ENCODE measurements at regions not wholly inside any gene's neighbourhood (a gene's known extent, or its start where the extent isn't known, plus 50 kb on each side); places are given as distances from the start of the nearest gene placed in this dataset.
"Not testable (repeated sequence)": the region's sequence is repeated elsewhere in the genome, so short reads cannot be mapped to it uniquely, and the experiment has no call there.

- intact Hi-C loops (cut with DNase I) = no loop called here
- no peak overlapping the region for H3K27ac ChIP-seq
- no peaks in the 10 kb centered on the region for H3K36me3 ChIP-seq
- TF ChIP-seq CTCF (IDR thresholded peaks at IDR 0.05) = no peak
- no peak overlapping the region for H3K4me3 ChIP-seq
- DNase-seq (no peak), ATAC-seq (no peak)
- H3K9me3 ChIP-seq = no peaks in the 10 kb centered on the region
- no peaks in the 10 kb centered on the region for H3K4me1 ChIP-seq
- H3K27me3 ChIP-seq = no peaks in the 10 kb centered on the region
Measured at GRCh38 chr10:2509081-2509531, 558.2 kb upstream of the PFKP start.

DNA sequence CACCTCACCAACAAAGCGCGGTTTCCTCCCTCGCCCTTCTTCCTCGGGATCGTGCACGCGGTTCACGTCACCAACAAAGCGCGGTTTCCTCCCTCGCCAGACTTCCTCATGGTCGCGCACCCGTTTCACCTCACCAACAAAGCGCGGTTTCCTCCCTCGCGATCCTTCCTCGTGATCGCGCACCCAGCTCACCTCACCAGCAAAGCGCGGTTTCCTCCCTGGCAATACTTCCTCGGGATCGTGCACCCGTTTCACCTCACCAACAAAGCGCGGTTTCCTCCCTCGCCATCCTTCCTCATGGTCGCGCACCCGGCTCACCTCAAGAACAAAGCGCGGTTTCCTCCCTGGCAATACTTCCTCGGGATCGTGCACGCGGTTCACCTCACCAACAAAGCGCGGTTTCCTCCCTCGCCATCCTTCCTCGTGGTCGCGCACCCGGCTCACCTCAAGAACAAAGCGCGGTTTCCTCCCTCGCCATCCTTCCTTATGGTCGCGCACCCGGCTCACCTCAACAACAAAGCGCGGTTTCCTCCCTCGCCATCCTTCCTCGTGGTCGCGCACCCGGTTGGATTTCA is 565.9 kb upstream of the PFKP start:
- H3K27me3 ChIP-seq; H3K27ac ChIP-seq; ATAC-seq; intact Hi-C loops (cut with DNase I); H3K4me3 ChIP-seq; H3K4me1 ChIP-seq; H3K36me3 ChIP-seq; H3K9me3 ChIP-seq; DNase-seq: not testable (repeated sequence)

DNA sequence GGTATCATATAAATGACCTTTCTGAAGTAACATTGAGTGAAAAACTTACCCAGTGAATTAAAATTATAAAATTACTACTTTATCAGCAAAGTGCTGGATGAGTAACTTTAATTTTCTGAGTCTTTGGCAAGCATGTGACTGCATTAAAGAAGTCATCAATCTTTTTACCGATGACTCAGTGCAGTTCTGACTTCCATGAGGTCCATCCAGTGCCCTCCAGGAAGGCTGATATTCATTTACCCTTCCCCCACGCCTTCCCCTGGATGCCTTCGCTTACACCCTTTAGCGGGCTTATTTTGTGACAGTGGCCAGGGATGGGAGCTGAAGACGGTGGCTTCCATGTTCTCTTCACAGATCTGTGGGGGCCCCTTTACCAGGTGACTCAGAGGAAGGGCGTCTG is 572.9 kb upstream of the PFKP start:
- H3K4me1 ChIP-seq = no peaks in the 10 kb centered on the region
- no peaks in the 10 kb centered on the region for H3K36me3 ChIP-seq
- H3K27ac ChIP-seq = no peak overlapping the region
- no peaks in the 10 kb centered on the region for H3K9me3 ChIP-seq
- H3K4me3 ChIP-seq = no peak overlapping the region
- no peaks in the 10 kb centered on the region for H3K27me3 ChIP-seq
- ATAC-seq (no peak), DNase-seq (no peak)
- intact Hi-C loops (cut with DNase I) = no loop called here
- TF ChIP-seq CTCF (IDR thresholded peaks at IDR 0.05) = no peak

GRCh38 chr10:2488446-2489005 is 578.8 kb upstream of the PFKP start:
- no peaks in the 10 kb centered on the region for H3K9me3 ChIP-seq
- DNase-seq (no peak), ATAC-seq (no peak)
- TF ChIP-seq CTCF (IDR thresholded peaks at IDR 0.05) = no peak
- no peak overlapping the region for H3K27ac ChIP-seq
- no peaks in the 10 kb centered on the region for H3K36me3 ChIP-seq
- no peak overlapping the region for H3K4me3 ChIP-seq
- intact Hi-C loops (cut with DNase I) = no loop called here
- no peaks in the 10 kb centered on the region for H3K4me1 ChIP-seq
- no peaks in the 10 kb centered on the region for H3K27me3 ChIP-seq

DNA sequence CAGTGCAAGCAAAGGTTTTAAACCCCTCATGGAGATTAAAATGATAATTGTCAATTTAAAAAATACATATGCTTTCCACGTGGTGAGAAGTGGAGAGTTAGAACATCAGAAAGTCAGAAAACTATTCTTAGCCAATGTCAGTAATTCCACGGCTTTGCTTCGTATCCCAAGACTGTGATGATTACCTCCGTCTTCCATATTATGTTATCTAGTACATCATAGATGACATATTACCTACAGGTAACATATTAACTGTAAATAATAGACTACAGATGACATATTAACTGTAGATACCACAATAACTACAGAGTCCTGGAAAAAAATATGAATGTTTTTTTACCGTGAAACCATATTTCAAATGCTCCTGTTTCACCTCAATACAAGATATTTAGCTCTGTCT is 579.4 kb upstream of the PFKP start:
- no peak for DNase-seq
- no peak for TF ChIP-seq CTCF (IDR thresholded peaks at IDR 0.05)
- no peaks in the 10 kb centered on the region for H3K4me1 ChIP-seq
- no peaks in the 10 kb centered on the region for H3K9me3 ChIP-seq
- intact Hi-C loops (cut with DNase I) = no loop called here
- H3K36me3 ChIP-seq = no peaks in the 10 kb centered on the region
- no peaks in the 10 kb centered on the region for H3K27me3 ChIP-seq
- no peak for ATAC-seq
- H3K27ac ChIP-seq = no peak overlapping the region
- no peak overlapping the region for H3K4me3 ChIP-seq

DNA sequence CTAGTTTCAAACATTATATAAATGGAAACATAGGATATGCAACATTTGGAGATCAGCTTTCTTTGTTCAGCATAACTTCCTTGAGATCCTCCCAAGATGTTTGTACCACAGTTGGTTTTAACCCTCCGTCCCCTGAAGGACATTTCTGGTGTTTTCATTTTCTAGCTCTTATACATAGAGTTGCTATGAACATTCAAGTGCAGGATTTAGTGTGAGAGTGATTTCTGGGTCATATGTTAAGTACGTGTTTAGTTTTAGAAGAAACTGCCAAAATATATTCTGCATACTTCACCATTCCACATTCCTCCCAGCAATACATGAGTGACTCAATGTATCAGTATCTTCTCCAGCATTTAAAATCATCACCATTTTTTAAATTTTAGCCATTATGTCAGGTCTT is 588.7 kb upstream of the PFKP start:
- H3K36me3 ChIP-seq = no peaks in the 10 kb centered on the region
- H3K4me1 ChIP-seq = no peaks in the 10 kb centered on the region
- DNase-seq (no peak), ATAC-seq (no peak)
- TF ChIP-seq CTCF (IDR thresholded peaks at IDR 0.05) = no peak
- intact Hi-C loops (cut with DNase I) = no loop called here
- no peak overlapping the region for H3K4me3 ChIP-seq
- H3K9me3 ChIP-seq = no peaks in the 10 kb centered on the region
- no peaks in the 10 kb centered on the region for H3K27me3 ChIP-seq
- H3K27ac ChIP-seq = no peak overlapping the region

All from upper lobe of right lung (tissue), 1 donor.